SU-DHL-6 (cell line): ENCODE measurements at regions not wholly inside any gene's neighbourhood (a gene's known extent, or its start where the extent isn't known, plus 50 kb on each side); places are given as distances from the start of the nearest gene placed in this dataset.

Source experiments
- H2AFZ ChIP-seq: fragments of 200-600 bp; sonication (generic); 2 replicates; pipeline ENCODE4 v1.6.1; 2014; ENCODE audit warnings: low read depth, mild to moderate bottlenecking, moderate library complexity, mixed read lengths, antibody characterized with exemption, low read length; ENCODE audit not compliant: severe bottlenecking
- H3F3A ChIP-seq: fragments of 200-600 bp; shearing (Covaris generic); 2 replicates; pipeline ENCODE4 v1.6.0; 2016; ENCODE audit warnings: antibody characterized with exemption, mild to moderate bottlenecking; ENCODE audit not compliant: insufficient read depth
- H3K27ac ChIP-seq: fragments of 200-600 bp; sonication (generic); 2 replicates; pipeline ENCODE4 v1.5.1; 2016; ENCODE audit warnings: low read depth, mild to moderate bottlenecking, low read length, moderate library complexity, mixed read lengths
- H3K27me3 ChIP-seq: fragments of 200-600 bp; sonication (generic), shearing (Covaris generic); 2 replicates; pipeline ENCODE4 v1.6.0; 2014; ENCODE audit warnings: mild to moderate bottlenecking, low read length
- H3K36me3 ChIP-seq: fragments of 200-600 bp; sonication (generic); 2 replicates; pipeline ENCODE4 v1.6.1; 2014; ENCODE audit warnings: mild to moderate bottlenecking, low read length, mixed read lengths
- H3K4me2 ChIP-seq: fragments of 300-600, 200-600 bp; shearing (Covaris generic), sonication (generic); 2 replicates; pipeline ENCODE4 v1.6.0; 2014; ENCODE audit warnings: low read length, low read depth, mild to moderate bottlenecking; ENCODE audit not compliant: poor library complexity, severe bottlenecking
- H3K4me3 ChIP-seq: fragments of 200-600 bp; sonication (generic); 2 replicates; pipeline ENCODE4 v1.5.1; 2014; ENCODE audit warnings: antibody characterized with exemption, low read length, mild to moderate bottlenecking, mixed read lengths; ENCODE audit not compliant: insufficient read depth, poor library complexity, severe bottlenecking
- H3K79me2 ChIP-seq: fragments of 200-600 bp; sonication (generic); 2 replicates; pipeline ENCODE4 v1.6.1; 2014; ENCODE audit warnings: mild to moderate bottlenecking, low read length, moderate library complexity; ENCODE audit not compliant: insufficient read depth
- H3K9ac ChIP-seq: fragments of 200-600 bp; sonication (generic); 2 replicates; pipeline ENCODE4 v1.7.0; 2014; ENCODE audit warnings: mild to moderate bottlenecking, low read length
- H3K9me2 ChIP-seq: fragments of 200-600 bp; sonication (generic); replicated peaks from 2 replicates; pipeline ENCODE4 v1.6.1; 2014; ENCODE audit warnings: low read length; ENCODE audit not compliant: insufficient read depth
- H3K9me3 ChIP-seq: fragments of 200-600 bp; sonication (generic); 2 replicates; pipeline ENCODE4 v1.6.1; 2014; ENCODE audit warnings: low read length, mixed read lengths; ENCODE audit not compliant: insufficient read depth
- H4K20me1 ChIP-seq: fragments of 200-600 bp; sonication (generic); 2 replicates; pipeline ENCODE4 v1.6.1; 2014; ENCODE audit warnings: low read depth, mild to moderate bottlenecking, antibody characterized with exemption, low read length, moderate library complexity, mixed read lengths
- CTCF ChIP-seq: fragments of 200-600 bp; sonication (generic); IDR thresholded peaks from one replicate; pipeline ENCODE4 v1.5.1; 2017; ENCODE audit warnings: antibody characterized with exemption, mild to moderate bottlenecking, low read length, moderate library complexity; ENCODE audit not compliant: insufficient read depth, poor library complexity, severe bottlenecking
- EZH2phosphoT487 ChIP-seq: fragments of 200-600 bp; sonication (generic), shearing (Covaris generic); conservative IDR thresholded peaks from 2 replicates; pipeline ENCODE4 v1.6.1; 2018; ENCODE audit warnings: mild to moderate bottlenecking, antibody characterized with exemption, low read length, moderate library complexity, mixed read lengths

GRCh38 chr2:185919155-185919554, 180.6 kb downstream of the FSIP2 start:
- no peaks in the 10 kb centered on the region for H3K27me3 ChIP-seq
- no peaks in the 10 kb centered on the region for H3K79me2 ChIP-seq
- no peak overlapping the region for H3K4me2 ChIP-seq
- no peak overlapping the region for H3K9ac ChIP-seq
- H4K20me1 ChIP-seq, result no peaks in the 10 kb centered on the region
- no peak overlapping the region for H3K4me3 ChIP-seq
- H3K9me2 ChIP-seq, result no peaks in the 10 kb centered on the region
- no peaks in the 10 kb centered on the region for H3F3A ChIP-seq
- H2AFZ ChIP-seq, result no peak overlapping the region
- H3K9me3 ChIP-seq, result no peaks in the 10 kb centered on the region
- H3K36me3 ChIP-seq, result no peaks in the 10 kb centered on the region
- no peak for TF ChIP-seq CTCF
- TF ChIP-seq EZH2phosphoT487, result no peak
- no peak overlapping the region for H3K27ac ChIP-seq

GRCh38 chr2:185921048-185921756, 182.6 kb downstream of the FSIP2 start:
- Histone ChIP-seq H3F3A (no peaks in the 10 kb centered on the region), H3K36me3 (no peaks in the 10 kb centered on the region), H3K9me2 (no peaks in the 10 kb centered on the region), H3K27me3 (no peaks in the 10 kb centered on the region), H3K9ac (no peak overlapping the region), H3K9me3 (no peaks in the 10 kb centered on the region), H3K79me2 (no peaks in the 10 kb centered on the region), H3K4me2 (no peak overlapping the region), H3K4me3 (no peak overlapping the region), H3K27ac (no peak overlapping the region), H4K20me1 (no peaks in the 10 kb centered on the region), H2AFZ (no peak overlapping the region)
- no peak for TF ChIP-seq CTCF
- no peak for TF ChIP-seq EZH2phosphoT487

- no peak overlapping the region for H2AFZ ChIP-seq
- TF ChIP-seq CTCF (no peak), EZH2phosphoT487 (no peak)
These were observed 195.6 kb downstream of the FSIP2 start for GRCh38 chr2:185934232-185934631.

More at GRCh38 chr2:185934232-185934631, 195.6 kb downstream of the FSIP2 start:
- H3K4me2 ChIP-seq, result no peak overlapping the region
- no peak overlapping the region for H3K4me3 ChIP-seq
- H3K36me3 ChIP-seq, result no peaks in the 10 kb centered on the region
- no peaks in the 10 kb centered on the region for H3K9me3 ChIP-seq
- no peak overlapping the region for H3K27ac ChIP-seq
- H3F3A ChIP-seq, result no peaks in the 10 kb centered on the region
- no peaks in the 10 kb centered on the region for H3K27me3 ChIP-seq
- H3K9me2 ChIP-seq, result no peaks in the 10 kb centered on the region
- no peaks in the 10 kb centered on the region for H3K79me2 ChIP-seq
- H4K20me1 ChIP-seq, result no peaks in the 10 kb centered on the region
- H3K9ac ChIP-seq, result no peak overlapping the region
